NCI-H446 (cell line): ENCODE measurements at regions not wholly inside any gene's neighbourhood (a gene's known extent, or its start where the extent isn't known, plus 50 kb on each side); places are given as distances from the start of the nearest gene placed in this dataset.

Source experiments
- DNase-seq, 2 experiments: peaks; one replicate each; lab custom pipeline; 2025; lab: John Stamatoyannopoulos, UW

DNA sequence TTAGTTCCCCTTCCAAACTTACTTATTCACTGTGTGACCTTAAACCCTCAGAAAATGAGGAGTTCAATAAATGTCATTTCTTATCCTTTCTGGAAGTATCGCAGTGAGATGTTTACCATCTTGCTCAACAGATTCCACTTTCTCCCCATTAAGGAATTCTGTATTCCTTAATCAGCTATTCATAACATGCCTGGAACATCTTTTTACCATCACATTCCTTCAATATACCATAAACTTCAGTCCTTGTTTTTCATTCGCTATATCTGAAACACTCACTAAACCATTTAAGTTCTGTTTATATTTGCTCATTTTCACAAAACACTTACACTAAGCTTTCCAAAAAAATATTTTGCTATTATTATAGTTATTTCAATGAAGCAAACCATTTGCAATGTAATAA lies 1158.6 kb downstream of the CDH12 start:
- DNase-seq: no peak

DNA sequence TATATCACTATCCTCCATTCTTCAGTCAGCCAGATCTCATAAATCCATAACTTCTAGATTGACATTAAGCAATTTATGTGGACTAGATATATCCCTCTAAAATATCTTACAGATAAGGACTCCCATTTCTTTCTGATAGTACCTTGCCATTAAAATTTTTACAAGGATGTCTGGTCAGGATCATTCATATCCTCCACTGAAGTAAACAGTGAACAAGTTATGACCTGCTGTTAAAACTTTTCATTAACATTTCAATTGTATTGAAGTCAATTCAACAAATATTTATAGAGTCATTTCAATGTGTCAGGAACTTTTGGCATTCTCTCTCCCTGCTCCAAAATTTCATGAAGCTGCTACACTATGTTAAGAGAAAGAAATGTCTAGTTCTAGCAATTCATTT lies 1159.6 kb downstream of the CDH12 start:
- no peak for DNase-seq

DNA sequence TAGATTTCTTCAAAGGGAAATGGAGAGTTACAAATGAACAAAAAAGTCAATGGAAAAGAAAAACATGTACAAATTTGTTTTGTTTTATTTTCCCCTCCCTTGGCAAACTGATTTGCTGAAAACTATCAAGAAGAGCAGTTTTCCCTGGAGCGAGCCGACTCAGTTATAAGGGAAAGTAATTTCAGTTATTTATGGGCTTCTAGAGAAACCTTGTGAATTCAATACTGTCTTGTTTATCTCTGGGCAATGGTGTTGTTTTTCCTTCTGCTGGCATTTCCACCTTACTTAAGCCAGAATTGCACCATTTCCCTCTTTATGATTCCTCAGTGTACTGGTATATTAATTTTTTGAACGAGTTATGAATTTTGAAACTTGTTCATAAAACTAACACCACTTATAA lies 1163.6 kb downstream of the CDH12 start:
- DNase-seq: no peak

DNA sequence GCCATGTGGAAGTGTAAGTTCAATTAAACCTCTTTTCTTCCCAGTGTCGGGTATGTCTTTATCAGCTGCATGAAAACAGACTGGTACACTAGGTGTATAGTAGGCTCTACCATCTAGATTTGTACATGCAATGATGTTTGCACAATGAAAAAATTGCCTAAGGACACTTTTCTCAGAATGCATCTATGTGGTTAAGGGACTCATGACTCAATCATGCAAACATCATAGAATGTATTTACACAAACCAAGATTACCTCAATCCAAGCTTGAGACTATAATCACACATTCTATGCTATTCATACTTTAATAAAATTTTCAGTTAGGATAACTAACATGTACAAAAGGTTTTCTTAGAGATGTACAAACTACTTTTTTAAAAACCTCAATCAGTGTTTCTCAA lies 1164.5 kb downstream of the CDH12 start:
- no peak for DNase-seq

DNA sequence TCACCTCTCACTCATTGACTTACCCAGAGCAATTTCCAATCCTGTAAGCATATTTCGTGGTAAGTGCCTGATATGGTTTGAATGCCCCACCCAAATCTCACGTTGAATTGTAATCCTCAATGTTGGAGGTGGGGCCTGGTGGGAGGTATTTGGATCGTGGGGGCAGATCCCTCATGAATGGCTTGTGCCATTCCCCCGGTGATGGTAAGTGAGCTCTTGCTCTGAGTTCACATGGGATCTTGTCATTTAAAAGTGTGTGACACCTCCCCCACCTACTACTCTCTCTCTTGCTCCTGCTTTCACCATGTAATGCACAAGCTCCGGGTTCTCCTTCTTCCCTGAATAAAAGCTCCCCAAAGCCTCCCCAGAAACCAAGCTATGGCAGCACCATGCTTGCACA lies 1165.5 kb downstream of the CDH12 start:
- no peak for DNase-seq

DNA sequence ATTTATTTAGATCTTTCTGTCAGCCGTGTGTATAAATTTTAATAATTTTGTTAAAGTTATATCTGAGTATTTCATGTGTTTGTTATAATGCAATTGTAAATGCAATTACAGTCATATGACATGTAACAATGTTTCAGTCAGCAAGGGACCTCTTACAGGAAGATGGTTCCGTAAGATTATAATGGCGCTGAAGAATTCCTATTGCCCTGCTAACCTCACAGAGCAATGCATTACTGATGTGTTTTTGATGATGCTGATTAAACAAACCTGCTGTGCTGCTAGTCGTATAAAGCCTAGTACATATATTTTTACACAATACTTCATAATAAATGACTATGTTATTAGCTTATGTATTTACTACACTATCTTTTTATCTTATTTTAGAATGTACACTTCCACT lies 1166.4 kb downstream of the CDH12 start:
- DNase-seq: no peak

DNA sequence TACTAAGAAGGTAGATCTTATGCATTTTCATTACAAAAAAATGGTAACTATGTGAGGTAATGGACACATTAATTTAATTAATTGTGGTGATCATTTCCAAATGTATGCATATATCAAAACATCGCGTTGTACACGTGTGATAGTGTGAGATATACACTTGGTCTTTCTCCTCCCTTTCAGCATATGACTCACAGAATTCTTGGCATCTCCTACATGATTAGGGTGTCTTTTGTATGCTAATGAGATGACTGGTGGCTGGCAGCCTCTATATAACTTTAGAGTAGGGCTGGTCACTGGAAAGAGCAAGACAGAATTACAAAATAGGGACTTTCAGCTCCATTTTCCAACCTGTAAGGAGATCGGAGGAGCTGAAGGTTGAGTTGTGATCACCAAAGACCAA lies 1167.6 kb downstream of the CDH12 start:
- no peak for DNase-seq

DNA sequence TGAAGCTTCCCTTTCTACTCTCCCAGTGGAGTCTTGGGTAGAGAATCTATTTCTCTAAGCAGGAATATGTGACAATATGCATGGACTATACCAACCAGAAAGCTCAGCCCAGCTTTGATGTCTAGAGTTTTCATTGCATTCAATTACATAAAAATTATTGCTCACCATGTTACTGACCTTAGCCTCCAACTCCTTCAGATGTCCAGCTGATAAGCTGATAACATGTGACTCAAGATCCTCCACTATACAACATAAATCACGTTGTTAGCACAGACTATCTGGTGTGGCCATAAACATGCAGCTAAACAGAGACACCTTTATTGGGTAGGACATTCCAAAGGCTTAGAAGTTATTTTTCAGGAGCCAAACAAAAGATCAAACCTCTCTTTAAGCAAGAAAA lies 1168.2 kb downstream of the CDH12 start:
- no peak for DNase-seq

DNA sequence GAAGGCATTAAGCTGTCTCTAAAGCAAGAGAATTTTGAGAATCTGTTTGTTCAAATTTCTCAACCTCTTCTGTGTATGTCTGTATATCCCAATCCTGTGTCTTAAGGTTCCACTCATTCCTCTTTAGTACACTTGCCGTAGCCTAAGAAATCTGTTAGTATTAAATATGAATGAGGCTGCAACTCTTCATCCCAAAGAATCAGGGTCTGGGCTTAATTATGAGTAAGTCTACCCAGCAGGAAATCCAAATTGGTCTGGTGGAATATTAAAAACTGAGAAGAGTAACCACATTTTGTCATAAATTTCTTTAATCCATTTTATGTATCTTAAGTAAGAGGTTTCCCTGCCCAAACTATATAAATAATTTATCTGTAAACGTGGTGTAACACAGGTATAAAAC lies 1171.2 kb downstream of the CDH12 start:
- DNase-seq: no peak

DNA sequence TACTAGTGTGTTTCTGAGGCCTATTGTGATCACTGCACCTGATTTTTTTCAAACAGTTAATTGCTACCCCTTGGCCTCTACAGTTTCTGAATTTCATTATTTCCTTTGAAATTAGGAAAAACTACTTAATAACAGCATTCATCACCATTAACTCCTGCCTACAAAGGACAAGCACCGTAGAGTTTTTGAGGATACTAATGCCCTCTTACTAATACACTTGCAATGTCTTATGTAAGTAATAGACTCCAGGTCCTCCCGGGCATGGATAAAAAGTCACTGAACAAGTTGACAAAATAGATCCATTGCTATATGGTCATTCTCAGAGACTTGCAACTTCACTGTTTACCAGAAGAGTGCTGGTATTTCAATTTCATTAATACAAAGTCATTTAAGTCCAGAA lies 1172.5 kb downstream of the CDH12 start:
- DNase-seq: no peak

DNA sequence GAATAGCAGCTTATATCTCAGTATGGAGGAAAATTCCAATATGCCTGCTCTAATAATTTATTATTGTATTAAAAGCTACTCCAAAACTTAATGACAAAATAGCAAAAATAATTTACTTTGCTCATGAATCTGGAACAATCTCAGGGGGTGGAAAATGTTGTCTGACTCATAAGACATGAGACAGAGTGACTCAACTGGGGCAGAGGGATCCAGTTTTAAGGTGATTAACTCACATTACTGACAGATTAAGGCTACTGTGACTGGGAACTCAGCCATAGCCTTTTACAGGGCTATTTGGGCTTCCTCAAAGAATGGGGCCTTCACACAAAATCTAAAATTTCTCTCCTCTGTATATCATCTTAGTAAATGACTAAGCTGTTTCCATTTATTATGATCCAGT lies 1172.9 kb downstream of the CDH12 start:
- peak in 1 of 2 experiments; percentile 46 for DNase-seq

DNA sequence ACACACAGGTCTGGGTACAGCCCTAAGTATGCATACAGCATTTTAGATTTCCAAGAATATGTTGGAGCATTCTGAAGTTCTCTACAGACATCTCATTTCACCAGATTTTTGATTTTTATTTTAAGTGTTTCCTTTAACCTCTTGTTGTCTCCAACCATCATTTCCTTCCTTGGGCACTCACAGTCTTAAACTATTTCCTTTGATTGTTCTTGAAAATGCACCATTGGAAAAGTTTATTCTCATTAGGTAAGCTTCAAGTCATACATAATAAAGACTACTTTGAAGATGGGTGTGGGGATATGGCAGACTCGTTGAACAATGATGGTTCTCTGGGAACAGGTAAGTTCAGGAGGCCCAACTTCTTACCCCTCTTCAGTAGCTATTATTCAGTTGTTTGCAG lies 1174.6 kb downstream of the CDH12 start:
- no peak for DNase-seq

DNA sequence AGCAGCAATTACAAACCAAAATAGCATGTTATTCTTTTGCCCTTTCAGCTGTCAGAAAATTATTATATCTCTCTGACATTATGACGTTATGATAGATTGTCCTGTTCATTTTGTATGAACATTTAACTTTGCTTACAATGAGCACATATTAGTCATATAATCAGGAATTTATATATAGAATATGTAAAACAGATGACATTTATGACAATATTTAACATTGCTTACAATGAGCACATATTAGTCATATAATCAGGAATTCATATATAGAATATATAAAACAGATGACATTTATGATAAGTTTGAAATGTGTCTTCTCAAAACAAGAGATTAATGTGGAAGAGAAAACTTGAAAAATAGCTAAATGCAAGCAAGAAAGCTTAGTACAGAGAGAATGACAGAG lies 1180.2 kb downstream of the CDH12 start:
- DNase-seq: no peak

DNA sequence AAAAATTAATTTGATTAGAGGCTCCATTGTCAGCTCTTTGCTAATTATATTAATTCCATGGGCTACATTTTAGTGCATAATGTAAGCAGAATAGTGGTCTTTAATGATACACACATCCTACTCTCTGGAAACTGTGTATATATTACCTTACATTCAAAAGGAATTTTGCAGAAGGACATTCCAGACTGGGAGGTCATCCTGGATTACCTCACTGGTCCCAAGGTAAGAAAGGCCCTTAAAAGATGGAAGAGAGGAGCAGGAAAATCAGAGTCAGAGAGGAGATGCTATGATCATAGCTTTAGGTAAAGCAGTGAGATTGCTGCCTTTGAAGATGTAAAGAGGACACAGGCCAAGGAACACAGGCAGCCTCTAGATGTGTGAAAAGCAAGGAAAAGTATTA lies 1180.8 kb downstream of the CDH12 start:
- no peak for DNase-seq

DNA sequence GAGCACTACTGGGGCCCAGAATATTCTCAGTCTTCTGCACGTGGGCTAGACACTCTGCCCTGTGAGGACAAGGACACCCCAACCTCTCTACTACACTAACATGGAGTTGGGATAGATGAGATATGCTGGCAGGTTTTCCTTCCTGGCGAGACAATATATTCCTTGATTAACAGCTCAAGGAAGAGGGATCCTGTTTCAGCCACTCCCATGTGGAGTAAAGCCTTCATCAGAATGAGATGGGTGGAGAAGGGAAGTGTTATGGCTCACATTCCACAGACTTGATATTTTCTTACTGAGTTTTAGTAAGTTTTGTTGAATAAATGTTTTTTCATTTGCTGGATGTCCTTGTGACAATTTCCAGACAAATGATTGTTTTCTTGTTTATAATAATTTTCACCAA lies 1187.6 kb downstream of the CDH12 start:
- no peak for DNase-seq

DNA sequence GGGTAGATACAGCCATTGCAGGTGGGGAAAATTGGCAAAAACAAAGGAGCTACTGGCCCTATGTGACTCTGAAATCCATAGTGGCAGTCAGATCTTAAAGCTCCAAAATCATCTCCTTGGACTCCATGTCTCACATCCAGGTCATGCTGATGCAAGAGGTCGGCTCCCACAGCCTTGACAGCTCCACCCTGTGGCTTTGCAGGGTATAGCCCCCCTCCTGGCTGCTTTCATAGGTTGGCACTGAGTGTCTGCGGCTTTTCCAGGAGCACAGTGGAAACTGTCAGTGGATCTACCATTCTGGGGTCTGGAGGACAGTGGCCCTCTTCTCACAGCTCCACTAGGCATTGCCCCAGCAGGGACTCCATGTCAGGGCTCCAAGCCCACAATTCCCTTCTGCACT lies 1190.1 kb downstream of the CDH12 start:
- no peak for DNase-seq

DNA sequence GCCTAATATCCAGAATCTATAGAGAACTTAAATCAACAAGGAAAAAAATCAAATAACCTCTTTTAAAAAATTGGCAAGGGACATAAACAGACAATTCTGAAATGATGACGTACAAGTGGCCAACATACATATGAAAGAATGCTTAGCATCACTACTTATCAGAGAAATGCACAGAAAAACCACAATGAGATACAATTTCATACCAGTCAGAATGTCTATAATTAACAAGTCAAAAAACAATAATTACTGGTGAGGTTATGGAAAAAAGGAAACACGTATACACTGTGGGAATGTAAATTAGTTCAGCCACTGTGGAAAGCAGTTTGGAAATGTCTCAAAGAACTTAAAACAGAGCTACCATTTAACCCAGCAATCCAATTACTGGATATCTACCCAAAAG lies 1192.0 kb downstream of the CDH12 start:
- no peak for DNase-seq

DNA sequence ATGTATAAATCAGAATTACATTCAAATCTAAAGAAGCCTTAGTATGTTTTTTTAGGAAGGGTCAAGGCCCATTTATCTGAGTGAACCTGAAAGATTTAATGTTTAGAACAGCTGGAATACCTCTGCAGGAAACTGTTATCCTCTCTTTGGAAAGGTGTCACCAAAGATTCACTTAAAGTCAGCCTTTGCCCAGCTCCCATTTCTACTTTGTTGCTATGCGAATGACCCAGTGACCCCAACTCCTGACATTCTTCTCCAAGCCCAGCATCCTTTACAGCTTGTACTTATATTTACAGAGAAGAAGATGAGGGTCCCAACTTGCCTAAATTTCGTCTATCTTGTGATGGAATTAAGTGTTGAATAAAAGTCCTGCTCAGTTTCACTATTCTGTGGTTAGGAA lies 1198.6 kb downstream of the CDH12 start:
- DNase-seq: no peak

DNA sequence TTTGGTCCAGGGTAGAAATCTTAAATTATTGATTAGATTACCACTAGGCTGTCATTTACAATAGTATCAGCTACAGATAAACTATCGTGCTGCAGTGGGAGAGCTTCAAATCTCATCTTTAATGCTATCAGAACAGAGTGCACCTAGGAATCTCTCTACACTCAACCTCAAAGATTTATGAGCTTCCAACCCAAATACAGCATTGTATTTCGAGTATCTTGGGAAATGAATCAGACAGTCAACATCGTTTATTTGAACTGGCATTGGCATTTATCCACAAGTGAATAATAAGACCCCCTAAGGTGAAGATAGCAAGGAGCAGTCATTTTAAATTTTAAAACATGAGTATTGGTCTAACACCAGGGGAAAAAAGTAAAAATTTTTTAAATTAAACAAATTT lies 1203.2 kb downstream of the CDH12 start:
- DNase-seq: peak in 1 of 2 experiments; percentile 52

DNA sequence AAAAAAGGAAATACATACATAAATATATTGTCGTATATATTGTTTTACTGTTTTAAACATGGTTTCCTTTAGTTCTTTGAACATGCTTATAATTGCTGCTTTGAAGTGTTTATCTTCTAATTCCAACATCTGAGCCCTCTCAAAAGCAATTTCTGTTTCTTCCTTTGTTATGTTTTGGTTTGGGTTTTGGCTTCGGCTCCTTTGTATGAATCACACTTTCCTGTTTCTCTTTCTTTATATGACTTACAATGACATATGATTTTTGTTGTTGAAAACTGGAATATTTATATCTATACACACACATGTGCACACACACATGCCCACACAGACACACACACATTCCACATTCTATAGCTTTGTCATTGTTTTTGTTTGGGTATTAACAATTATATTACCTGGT lies 1206.7 kb downstream of the CDH12 start:
- no peak for DNase-seq

DNA sequence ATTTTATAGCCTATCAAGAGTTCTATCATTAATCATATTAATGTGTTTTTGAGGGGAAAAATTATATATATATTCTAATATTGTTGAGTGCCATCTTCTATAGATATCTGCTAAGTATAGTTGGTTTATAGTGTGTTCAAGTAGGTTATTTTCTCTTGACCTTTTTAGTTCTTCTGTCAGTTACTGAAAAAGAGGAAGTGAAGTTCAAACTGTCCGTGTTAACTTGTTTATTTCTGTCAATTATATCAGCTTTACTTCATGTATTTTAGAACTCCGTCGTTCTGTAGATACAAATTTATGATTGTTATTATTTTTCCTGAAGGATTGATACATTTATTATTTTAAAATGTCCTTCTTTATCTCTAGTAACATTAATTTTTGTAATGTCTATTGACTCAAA lies 1209.1 kb downstream of the CDH12 start:
- no peak for DNase-seq

DNA sequence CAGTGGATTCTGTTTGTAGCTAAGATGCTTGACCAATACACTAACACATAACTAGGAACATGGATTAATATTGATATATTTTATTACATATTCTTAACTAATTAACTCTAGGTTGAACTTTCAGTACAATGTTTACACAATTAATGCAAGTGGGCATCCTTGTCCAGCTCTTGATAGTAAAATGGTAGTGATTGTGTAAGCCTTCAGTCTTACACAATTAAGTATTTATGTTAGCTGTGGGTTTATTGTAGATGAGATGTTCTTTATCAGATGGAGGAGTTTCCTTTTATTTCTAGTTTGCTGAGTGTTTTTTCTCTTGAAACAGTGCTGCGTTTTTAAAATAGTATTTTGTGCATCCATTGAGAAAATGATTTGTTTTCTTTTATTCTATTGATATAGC lies 1210.8 kb downstream of the CDH12 start:
- no peak for DNase-seq

DNA sequence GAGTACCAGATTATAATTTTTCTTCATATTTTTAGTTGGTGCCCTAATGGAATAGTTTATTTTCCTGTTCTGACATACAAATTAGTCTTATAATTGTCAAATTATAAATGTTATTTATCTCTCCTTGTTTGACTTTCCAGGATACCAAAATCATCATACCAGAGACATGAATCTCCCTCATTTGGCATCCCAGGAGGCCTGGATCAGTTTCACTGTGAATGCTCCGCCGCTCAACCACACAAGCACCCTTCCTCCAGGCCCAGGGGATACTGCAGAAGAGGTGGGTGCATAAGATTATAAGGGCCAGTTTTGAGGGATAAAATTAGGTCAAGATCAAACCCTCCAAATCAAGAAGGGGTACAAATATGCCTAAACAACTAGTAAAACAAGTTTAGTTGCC lies 1229.3 kb downstream of the CDH12 start:
- DNase-seq: peak in 1 of 2 experiments; percentile 18

DNA sequence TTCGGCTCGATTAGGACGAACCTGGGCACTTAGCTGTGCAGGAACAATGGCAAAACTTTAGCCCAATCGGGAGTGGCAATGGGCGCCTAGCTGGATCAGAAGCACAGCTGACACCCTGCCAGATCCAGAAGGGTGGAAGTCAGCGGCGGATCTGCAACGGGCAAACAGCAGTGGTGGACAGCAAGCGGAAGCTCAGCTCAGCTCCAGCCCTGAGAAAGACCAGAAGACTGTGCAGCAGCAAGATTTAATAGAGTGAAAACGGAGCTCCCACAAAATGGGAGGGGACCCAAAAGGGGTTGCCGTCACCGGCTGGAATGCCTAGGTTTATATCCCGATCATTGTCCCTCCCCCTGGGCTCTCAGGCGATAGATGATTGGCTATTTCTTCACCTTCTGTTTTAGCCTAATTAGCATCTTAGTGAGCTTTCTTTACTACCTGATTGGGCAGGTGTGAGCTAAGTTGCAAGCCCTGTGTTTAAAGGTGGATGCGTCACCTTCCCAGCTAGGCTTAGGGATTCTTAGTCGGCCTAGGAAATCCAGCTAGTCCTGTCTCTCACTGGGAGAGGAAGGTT lies 1237.9 kb downstream of the CDH12 start:
- no peak for DNase-seq

DNA sequence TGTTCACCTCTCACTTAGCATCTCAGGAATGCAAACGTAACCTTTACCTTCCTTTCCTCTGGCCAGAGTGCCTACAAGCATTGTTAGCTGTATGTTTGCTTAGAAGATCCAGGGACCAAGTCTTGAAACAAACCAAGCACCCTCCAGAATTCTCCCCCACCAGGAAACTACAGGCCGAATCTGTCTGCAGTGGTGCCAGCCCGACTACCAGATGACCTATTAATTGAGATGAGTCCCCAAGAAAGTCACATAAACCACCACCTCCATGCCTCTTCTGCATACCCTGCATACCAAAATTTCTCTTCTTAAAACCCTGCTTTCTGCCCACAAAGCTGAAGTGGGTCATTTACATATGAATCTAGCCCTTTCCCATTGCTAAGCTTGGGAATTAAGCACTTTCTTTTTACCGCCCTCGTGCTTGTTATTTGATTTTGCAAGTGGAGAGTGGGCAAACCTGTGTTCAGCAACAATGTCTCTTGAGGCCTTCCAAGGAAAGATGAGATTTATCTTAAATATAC lies 1239.1 kb downstream of the CDH12 start:
- no peak for DNase-seq
